ENCODE measurements at regions not wholly inside any gene's neighbourhood (a gene's known extent, or its start where the extent isn't known, plus 50 kb on each side); places are given as distances from the start of the nearest gene placed in this dataset.
A peak's percentile ranks its signal among the peaks of the same experiment; 100 is the strongest.

DNA sequence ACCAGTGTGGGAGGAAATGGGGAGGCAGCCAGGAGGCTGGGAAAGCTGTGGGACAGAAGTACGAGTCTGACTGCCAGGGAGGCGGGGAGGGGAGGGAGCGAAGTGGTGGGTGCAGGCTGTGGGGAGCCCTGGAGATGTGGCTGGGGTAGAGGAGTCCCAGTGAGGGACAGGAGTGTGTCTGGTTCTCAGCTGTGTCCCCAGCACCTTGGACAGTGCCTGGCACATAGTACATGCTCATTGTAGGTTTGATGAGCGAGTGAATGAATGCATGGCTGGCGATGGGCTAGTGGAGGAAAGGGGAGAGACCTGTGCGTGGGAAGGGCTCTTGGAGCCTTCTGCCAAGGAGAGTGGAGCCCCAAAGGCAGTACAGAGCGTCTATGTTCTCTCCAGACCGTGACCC lies 104.1 kb downstream of the SIK1 start:
- no peak overlapping the region for H3K4me3 Mint-ChIP-seq
- CTCF ChIA-PET, result no interaction called here
- POLR2A ChIA-PET, result no interaction called here

More for the DNA sequence above, 104.1 kb downstream of the SIK1 start:
- DNase-seq (ENCODE audit: low spot score) (no peak), ATAC-seq (no peak)
- peaks cover 11% of the 10 kb centered on the region for H3K9me3 Mint-ChIP-seq
- no peaks in the 10 kb centered on the region for H3K27me3 Mint-ChIP-seq (ENCODE audit: low read depth)
- no peaks in the 10 kb centered on the region for H3K4me1 Mint-ChIP-seq
- H3K27ac Mint-ChIP-seq, result peak overlapping the region; percentile 65; the same call in 1 of the 2 replicates
- peaks cover under 1% of the 10 kb centered on the region; the same call in 1 of the 2 replicates for H3K36me3 Mint-ChIP-seq
- TF ChIP-seq NR2C2 (CRISPR knock-in tag; IDR thresholded peaks at IDR 0.05), result no peak
- TF ChIP-seq RELA (CRISPR knock-in tag; IDR thresholded peaks at IDR 0.05; ENCODE audit: borderline replicate concordance), result no peak
- no peak for TF ChIP-seq ZMAT4 (CRISPR knock-in tag; IDR thresholded peaks at IDR 0.05)
- TF ChIP-seq ZNF423 (CRISPR knock-in tag; IDR thresholded peaks at IDR 0.05), result no peak
- no peak for TF ChIP-seq GRHL2 (CRISPR knock-in tag; IDR thresholded peaks at IDR 0.05; ENCODE audit: insufficient replicate concordance, severe bottlenecking)
- TF ChIP-seq ZNF512 (CRISPR knock-in tag; IDR thresholded peaks at IDR 0.05; ENCODE audit: borderline replicate concordance), result no peak
- TF ChIP-seq IRF2 (CRISPR knock-in tag; IDR thresholded peaks at IDR 0.05; ENCODE audit: borderline replicate concordance, low read depth), result no peak
- no peak for TF ChIP-seq SMAD3 (CRISPR knock-in tag; IDR thresholded peaks at IDR 0.05; ENCODE audit: borderline replicate concordance)
- no peak for TF ChIP-seq PRDM15 (CRISPR knock-in tag; IDR thresholded peaks at IDR 0.05)
- TF ChIP-seq ESRRA (CRISPR knock-in tag; IDR thresholded peaks at IDR 0.05; ENCODE audit: borderline replicate concordance), result no peak
- no peak for TF ChIP-seq ZNF416 (CRISPR knock-in tag; IDR thresholded peaks at IDR 0.05)
- no peak for TF ChIP-seq KAT7 (CRISPR knock-in tag; IDR thresholded peaks at IDR 0.05; ENCODE audit: borderline replicate concordance)
- TF ChIP-seq, protein P1, sequence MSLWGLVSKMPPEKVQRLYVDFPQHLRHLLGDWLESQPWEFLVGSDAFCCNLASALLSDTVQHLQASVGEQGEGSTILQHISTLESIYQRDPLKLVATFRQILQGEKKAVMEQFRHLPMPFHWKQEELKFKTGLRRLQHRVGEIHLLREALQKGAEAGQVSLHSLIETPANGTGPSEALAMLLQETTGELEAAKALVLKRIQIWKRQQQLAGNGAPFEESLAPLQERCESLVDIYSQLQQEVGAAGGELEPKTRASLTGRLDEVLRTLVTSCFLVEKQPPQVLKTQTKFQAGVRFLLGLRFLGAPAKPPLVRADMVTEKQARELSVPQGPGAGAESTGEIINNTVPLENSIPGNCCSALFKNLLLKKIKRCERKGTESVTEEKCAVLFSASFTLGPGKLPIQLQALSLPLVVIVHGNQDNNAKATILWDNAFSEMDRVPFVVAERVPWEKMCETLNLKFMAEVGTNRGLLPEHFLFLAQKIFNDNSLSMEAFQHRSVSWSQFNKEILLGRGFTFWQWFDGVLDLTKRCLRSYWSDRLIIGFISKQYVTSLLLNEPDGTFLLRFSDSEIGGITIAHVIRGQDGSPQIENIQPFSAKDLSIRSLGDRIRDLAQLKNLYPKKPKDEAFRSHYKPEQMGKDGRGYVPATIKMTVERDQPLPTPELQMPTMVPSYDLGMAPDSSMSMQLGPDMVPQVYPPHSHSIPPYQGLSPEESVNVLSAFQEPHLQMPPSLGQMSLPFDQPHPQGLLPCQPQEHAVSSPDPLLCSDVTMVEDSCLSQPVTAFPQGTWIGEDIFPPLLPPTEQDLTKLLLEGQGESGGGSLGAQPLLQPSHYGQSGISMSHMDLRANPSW (CRISPR knock-in tag; conservative IDR thresholded peaks at IDR 0.05; ENCODE audit: low read depth), result no peak
- no peak for TF ChIP-seq TEAD1 (CRISPR knock-in tag; IDR thresholded peaks at IDR 0.05)
- no peak for TF ChIP-seq CBFB (CRISPR knock-in tag; IDR thresholded peaks at IDR 0.05; ENCODE audit: low read depth)
- TF ChIP-seq, protein P2, sequence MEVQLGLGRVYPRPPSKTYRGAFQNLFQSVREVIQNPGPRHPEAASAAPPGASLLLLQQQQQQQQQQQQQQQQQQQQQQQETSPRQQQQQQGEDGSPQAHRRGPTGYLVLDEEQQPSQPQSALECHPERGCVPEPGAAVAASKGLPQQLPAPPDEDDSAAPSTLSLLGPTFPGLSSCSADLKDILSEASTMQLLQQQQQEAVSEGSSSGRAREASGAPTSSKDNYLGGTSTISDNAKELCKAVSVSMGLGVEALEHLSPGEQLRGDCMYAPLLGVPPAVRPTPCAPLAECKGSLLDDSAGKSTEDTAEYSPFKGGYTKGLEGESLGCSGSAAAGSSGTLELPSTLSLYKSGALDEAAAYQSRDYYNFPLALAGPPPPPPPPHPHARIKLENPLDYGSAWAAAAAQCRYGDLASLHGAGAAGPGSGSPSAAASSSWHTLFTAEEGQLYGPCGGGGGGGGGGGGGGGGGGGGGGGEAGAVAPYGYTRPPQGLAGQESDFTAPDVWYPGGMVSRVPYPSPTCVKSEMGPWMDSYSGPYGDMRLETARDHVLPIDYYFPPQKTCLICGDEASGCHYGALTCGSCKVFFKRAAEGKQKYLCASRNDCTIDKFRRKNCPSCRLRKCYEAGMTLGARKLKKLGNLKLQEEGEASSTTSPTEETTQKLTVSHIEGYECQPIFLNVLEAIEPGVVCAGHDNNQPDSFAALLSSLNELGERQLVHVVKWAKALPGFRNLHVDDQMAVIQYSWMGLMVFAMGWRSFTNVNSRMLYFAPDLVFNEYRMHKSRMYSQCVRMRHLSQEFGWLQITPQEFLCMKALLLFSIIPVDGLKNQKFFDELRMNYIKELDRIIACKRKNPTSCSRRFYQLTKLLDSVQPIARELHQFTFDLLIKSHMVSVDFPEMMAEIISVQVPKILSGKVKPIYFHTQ (CRISPR knock-in tag; IDR thresholded peaks at IDR 0.05), result no peak
- no peak for TF ChIP-seq SMAD4 (CRISPR knock-in tag; IDR thresholded peaks at IDR 0.05)
- TF ChIP-seq MLX (CRISPR knock-in tag; IDR thresholded peaks at IDR 0.05), result no peak
- TF ChIP-seq TCF7 (CRISPR knock-in tag; IDR thresholded peaks at IDR 0.05; ENCODE audit: low read depth), result no peak

Data from WTC11 (cell line).